Esophagus squamous epithelium (tissue), 5 donors: ENCODE measurements at regions not wholly inside any gene's neighbourhood (a gene's known extent, or its start where the extent isn't known, plus 50 kb on each side); places are given as distances from the start of the nearest gene placed in this dataset.

Source experiments
- DNase-seq: peaks from one replicate; lab custom pipeline; 2025; lab: John Stamatoyannopoulos, UW
- H3K27ac ChIP-seq, 4 donors: fragments of 200-600 bp; sonication (generic); one replicate each; pipeline ENCODE4 v1.5.1; 2016 to 2019; ENCODE audit warnings: mild to moderate bottlenecking in 1 of 4
- H3K27me3 ChIP-seq, 4 donors: fragments of 200-600 bp; sonication (generic); 1 replicate in 3 of 4; 2 replicates in 1 of 4; pipeline versions ENCODE4 v1.5.1 to v1.6.0; 2017 to 2021; ENCODE audit warnings: antibody characterized with exemption in 1 of 4
- H3K36me3 ChIP-seq, 3 donors: fragments of 200-600 bp; sonication (generic); one replicate each; pipeline ENCODE4 v1.5.1; 2016 to 2019
- H3K4me1 ChIP-seq, 3 donors: fragments of 200-600 bp; sonication (generic); one replicate each; pipeline ENCODE4 v1.5.1; 2017 to 2019
- H3K4me3 ChIP-seq, 4 donors: fragments of 200-600 bp; sonication (generic); 1 replicate in 3 of 4; 2 replicates in 1 of 4; pipeline ENCODE4 v1.5.1; 2016 to 2019; ENCODE audit warnings: mild to moderate bottlenecking in 2 of 4, moderate library complexity in 1 of 4
- H3K9me3 ChIP-seq, 3 donors: fragments of 200-600 bp; sonication (generic); one replicate each; pipeline ENCODE4 v1.5.1; 2016 to 2019
- POLR2A ChIP-seq, 4 donors: fragments of 450-650 bp; IDR thresholded peaks; one replicate each; pipeline ENCODE4 v1.6.1; 2017; ENCODE audit warnings: antibody characterized with exemption in 4 of 4, mild to moderate bottlenecking in 4 of 4, moderate library complexity in 3 of 4
- WGBS, 2 donors: methylation state at CpG; one replicate each; pipeline ENCODE4 v1.1.5; 2018; 5-methylcytosine and 5-hydroxymethylcytosine counted together
- intact Hi-C: fragments of 100-400 bp; cut with DNase I; formaldehyde crosslinking; loops from one replicate; pipeline ENCODE4 v1.15.0; 2022
- TF ChIP-seq, protein P1 (sequence below), 6 experiments: fragments of 450-650 bp in 4 of 6; fragments of 200-600 bp in 2 of 6; sonication (generic) in 2 of 6; IDR thresholded peaks; one replicate each; pipeline ENCODE4 v1.5.1; 2016 to 2019; ENCODE audit warnings: antibody characterized with exemption in 6 of 6, mild to moderate bottlenecking in 4 of 6, moderate library complexity in 4 of 6
- donor health status: DM: yes; HTN: yes; CAD: no.

DNA sequence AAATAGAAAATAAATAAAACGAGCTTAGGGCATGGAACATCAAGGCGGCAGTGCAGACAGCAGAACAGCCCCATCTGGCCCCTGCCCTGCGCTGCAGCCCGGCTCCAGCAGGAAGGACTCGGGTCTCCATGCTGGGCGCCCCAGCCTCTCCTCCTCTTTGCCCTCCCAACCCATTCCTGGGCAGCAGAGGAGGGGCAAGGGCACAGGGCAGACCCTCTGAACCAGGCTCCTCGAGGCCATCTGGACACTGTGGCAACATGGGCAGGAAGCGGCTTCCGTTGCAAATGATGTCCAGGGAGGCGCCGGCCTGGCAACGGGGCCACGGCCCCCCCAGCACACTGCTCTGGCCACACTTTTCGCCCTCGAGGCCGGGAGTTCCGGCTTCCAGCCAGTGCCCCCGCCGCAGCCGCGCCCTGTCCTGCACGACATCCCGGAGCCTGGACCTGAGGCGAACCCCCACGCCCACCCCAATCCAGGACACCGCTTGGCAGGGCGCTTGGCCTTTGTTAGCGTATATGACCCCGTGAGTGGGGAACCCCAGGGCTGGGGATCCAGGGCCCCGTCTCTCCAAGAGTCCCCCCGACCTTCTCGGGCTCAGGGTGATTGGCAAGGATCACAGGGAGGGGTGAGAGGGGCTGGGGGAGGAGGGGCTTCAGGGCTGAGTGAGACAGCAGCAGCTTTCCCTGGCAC is 192.1 kb downstream of the IGLL1 start:
- Histone ChIP-seq H3K27ac (no peak overlapping the region), H3K4me1 (peaks cover 0 to 17% (median 0%) of the 10 kb centered on the region in 3 donors), H3K4me3 (no peak overlapping the region), H3K36me3 (no peaks in the 10 kb centered on the region), H3K9me3 (no peaks in the 10 kb centered on the region), H3K27me3 (peaks cover 0 to 37% (median 0%) of the 10 kb centered on the region in 4 donors)
- WGBS, 2 donors, result 61 to 73% methylated on average over 2 to 11 of the region's 32 CpGs
- TF ChIP-seq POLR2A (IDR thresholded peaks at IDR 0.05), result no peak
- intact Hi-C loops, result loop anchor here (10.0 kb wide), 2 partner anchors 83 to 433 kb away; no protein-coding TSS in a partner anchor
- no peak for DNase-seq

DNA sequence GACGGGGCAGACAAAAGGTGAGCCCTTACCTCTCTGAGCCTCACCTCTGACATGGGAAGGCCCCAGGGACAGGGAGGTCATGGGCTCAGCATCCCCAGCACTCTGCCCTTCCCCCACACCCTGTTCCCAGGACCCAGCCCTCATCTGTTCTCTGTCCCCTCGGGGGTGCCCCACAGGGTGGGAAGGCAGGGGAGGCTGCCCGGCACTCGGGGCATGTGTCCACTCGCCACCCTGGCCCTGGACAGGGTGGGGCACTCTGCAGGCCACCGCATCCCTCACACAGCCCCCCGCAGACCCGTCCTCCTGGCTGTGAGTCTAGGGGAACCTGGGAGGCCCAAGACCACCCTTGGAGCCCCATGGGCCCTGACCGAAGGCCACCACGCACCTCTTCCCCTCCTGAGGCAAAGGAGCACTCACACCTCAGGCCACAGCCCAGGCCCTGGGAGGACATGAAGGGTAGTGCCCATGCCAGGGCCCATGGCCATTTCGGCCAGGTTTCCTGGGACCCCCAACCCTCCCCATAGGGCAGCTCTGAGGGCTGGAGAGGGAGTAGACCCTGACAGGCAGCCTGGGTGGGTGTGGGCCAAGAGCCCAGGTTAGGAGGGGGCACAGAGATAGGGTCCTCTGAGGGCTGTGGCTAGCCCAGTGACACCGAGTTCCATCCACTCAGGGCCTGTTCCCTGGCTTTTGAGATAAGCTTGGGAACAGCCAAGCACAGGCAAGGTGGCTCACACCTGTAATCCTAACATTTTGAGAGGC is 193.1 kb downstream of the IGLL1 start:
- Histone ChIP-seq H3K9me3 (no peaks in the 10 kb centered on the region), H3K4me1 (peaks cover 0 to 17% (median 0%) of the 10 kb centered on the region in 3 donors), H3K27ac (no peak overlapping the region), H3K27me3 (peaks cover 0 to 37% (median 0%) of the 10 kb centered on the region in 4 donors), H3K4me3 (no peak overlapping the region), H3K36me3 (no peaks in the 10 kb centered on the region)
- TF ChIP-seq, protein P1, sequence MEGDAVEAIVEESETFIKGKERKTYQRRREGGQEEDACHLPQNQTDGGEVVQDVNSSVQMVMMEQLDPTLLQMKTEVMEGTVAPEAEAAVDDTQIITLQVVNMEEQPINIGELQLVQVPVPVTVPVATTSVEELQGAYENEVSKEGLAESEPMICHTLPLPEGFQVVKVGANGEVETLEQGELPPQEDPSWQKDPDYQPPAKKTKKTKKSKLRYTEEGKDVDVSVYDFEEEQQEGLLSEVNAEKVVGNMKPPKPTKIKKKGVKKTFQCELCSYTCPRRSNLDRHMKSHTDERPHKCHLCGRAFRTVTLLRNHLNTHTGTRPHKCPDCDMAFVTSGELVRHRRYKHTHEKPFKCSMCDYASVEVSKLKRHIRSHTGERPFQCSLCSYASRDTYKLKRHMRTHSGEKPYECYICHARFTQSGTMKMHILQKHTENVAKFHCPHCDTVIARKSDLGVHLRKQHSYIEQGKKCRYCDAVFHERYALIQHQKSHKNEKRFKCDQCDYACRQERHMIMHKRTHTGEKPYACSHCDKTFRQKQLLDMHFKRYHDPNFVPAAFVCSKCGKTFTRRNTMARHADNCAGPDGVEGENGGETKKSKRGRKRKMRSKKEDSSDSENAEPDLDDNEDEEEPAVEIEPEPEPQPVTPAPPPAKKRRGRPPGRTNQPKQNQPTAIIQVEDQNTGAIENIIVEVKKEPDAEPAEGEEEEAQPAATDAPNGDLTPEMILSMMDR (IDR thresholded peaks at IDR 0.05), result no peak
- TF ChIP-seq POLR2A (IDR thresholded peaks at IDR 0.05), result no peak
- intact Hi-C loops, result loop anchor here (10.0 kb wide), 2 partner anchors 82 to 432 kb away; no protein-coding TSS in a partner anchor
- WGBS, 2 donors, result 86 to 88% methylated on average over 4 to 7 of the region's 12 CpGs
- DNase-seq, result no peak

DNA sequence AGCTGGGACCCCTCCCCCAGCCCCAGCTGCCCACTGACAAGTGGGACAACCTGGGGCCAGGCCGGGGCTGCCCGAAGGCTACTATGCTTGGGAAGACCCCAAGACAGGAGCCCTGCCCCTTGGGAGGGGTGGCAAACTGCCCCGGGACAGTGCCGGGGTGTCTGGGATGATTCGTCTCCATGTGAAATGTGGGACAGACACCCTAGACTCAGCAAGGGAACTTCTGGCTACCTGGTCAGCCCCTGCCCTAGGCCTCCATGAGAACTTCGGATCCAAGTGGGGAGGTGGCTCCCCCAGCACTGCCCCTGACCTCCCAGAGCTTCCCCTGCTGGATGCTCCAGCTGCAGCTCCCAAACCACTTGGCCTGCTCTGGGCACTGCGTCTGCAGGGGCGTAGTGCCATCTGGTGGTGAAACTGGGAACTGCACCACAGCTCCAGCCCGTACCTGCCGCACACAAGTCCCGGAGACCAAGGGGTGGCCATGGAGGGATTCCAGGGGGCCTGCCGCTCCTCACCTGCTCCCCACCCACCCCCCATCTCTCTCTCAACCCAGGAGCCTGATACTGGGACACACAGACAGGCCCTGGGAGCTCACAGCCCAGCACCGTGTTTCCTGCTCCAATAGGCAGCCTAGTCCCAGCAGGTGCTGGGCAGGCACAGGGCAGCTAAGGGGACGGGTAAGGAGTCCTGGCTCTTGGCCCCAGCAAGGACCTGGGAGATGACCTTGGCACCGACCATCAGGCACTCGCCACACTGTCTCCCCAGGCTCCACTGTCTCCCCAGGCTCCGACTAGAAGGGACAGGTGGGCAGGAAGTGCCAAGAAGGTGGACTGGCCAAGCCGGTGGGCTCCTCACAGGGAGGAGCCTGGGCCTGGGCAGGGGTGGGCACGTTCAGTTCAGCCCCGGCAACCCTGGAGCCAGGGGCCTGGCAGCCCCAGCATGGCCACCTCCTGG is 194.1 kb downstream of the IGLL1 start:
- H3K27me3 ChIP-seq, result peaks cover 0 to 40% (median 0%) of the 10 kb centered on the region in 4 donors
- H3K4me1 ChIP-seq, result peaks cover 0 to 17% (median 0%) of the 10 kb centered on the region in 3 donors
- no peak overlapping the region for H3K27ac ChIP-seq
- intact Hi-C loops, result loop anchor here (10.0 kb wide), 2 partner anchors 81 to 431 kb away; no protein-coding TSS in a partner anchor
- 33 to 60% methylated on average over 1 to 3 of the region's 20 CpGs for WGBS, 2 donors
- TF ChIP-seq, protein P1 (IDR thresholded peaks at IDR 0.05), result peak; percentile 96 to 100 (median 98)
- no peak for TF ChIP-seq POLR2A (IDR thresholded peaks at IDR 0.05)
- DNase-seq, result no peak
- H3K9me3 ChIP-seq, result no peaks in the 10 kb centered on the region
- no peak overlapping the region for H3K4me3 ChIP-seq
- no peaks in the 10 kb centered on the region for H3K36me3 ChIP-seq

- Histone ChIP-seq H3K27me3 (peaks cover 0 to 40% (median 0%) of the 10 kb centered on the region in 4 donors), H3K27ac (no peak overlapping the region), H3K4me3 (no peak overlapping the region), H3K4me1 (peaks cover 0 to 17% (median 0%) of the 10 kb centered on the region in 3 donors), H3K36me3 (no peaks in the 10 kb centered on the region), H3K9me3 (no peaks in the 10 kb centered on the region)
- TF ChIP-seq, protein P1 (IDR thresholded peaks at IDR 0.05), result no peak
- TF ChIP-seq POLR2A (IDR thresholded peaks at IDR 0.05), result no peak
- DNase-seq, result no peak
- WGBS, 2 donors, result 74% methylated on average over 7 of the region's 14 CpGs; no CpG with 5 or more reads in 1 of the 2 donors
- intact Hi-C loops, result loop anchor here (10.0 kb wide), 2 partner anchors 80 to 430 kb away; no protein-coding TSS in a partner anchor
Observed at GRCh38 chr22:23384923-23385677, 195.0 kb downstream of the IGLL1 start.
